ENCODE measurements at regions not wholly inside any gene's neighbourhood (a gene's known extent, or its start where the extent isn't known, plus 50 kb on each side); places are given as distances from the start of the nearest gene placed in this dataset.

GRCh38 chr12:118520214-118521035 lies 144.1 kb downstream of the SUDS3 start:
- no peak for TF ChIP-seq CTCF (conservative IDR thresholded peaks at IDR 0.05; ENCODE audit: low read length)
- no peak for DNase-seq (ENCODE audit: low read depth)
- no peak overlapping the region for H3K4me3 ChIP-seq (ENCODE audit: low read length)

GRCh38 chr12:118521036-118521370 lies 144.6 kb downstream of the SUDS3 start:
- H3K4me3 ChIP-seq (ENCODE audit: low read length): no peak overlapping the region
- no peak for DNase-seq (ENCODE audit: low read depth)
- no peak for TF ChIP-seq CTCF (conservative IDR thresholded peaks at IDR 0.05; ENCODE audit: low read length)

GRCh38 chr12:118524446-118524845 lies 148.1 kb downstream of the SUDS3 start:
- no peak overlapping the region for H3K4me3 ChIP-seq (ENCODE audit: low read length)
- no peak for TF ChIP-seq CTCF (conservative IDR thresholded peaks at IDR 0.05; ENCODE audit: low read length)
- no peak for DNase-seq (ENCODE audit: low read depth)

- no peak for TF ChIP-seq CTCF (conservative IDR thresholded peaks at IDR 0.05; ENCODE audit: low read length)
Measured at GRCh38 chr12:118525216-118525615, 148.9 kb downstream of the SUDS3 start.

GRCh38 chr12:118526255-118527095 lies 150.1 kb downstream of the SUDS3 start:
- H3K4me3 ChIP-seq (ENCODE audit: low read length): no peak overlapping the region
- DNase-seq (ENCODE audit: low read depth): no peak
- TF ChIP-seq CTCF (conservative IDR thresholded peaks at IDR 0.05; ENCODE audit: low read length): no peak

More at GRCh38 chr12:118525216-118525615, 148.9 kb downstream of the SUDS3 start:
- no peak for DNase-seq (ENCODE audit: low read depth)
- no peak overlapping the region for H3K4me3 ChIP-seq (ENCODE audit: low read length)

GRCh38 chr12:118527310-118527709 lies 151.0 kb downstream of the SUDS3 start:
- no peak overlapping the region for H3K4me3 ChIP-seq (ENCODE audit: low read length)
- no peak for TF ChIP-seq CTCF (conservative IDR thresholded peaks at IDR 0.05; ENCODE audit: low read length)
- no peak for DNase-seq (ENCODE audit: low read depth)

All from AG10803 (cell line).